IMR-90 (cell line): ENCODE measurements at regions not wholly inside any gene's neighbourhood (a gene's known extent, or its start where the extent isn't known, plus 50 kb on each side); places are given as distances from the start of the nearest gene placed in this dataset.

ENCODE experiments used
- ATAC-seq: fragments of 200-7000 bp; cut with Tn5 transposase; 2 replicates; pipeline ENCODE4 v1.9.1; 2020; ENCODE audit warnings: low read depth, mild to moderate bottlenecking, moderate library complexity
- BruUV-seq: library from RNA; stranded (reverse); fragments of 400-500 nt; replicated peaks from 2 replicates; lab custom pipeline; 2021; lab: Mats Ljungman, UMichigan
- CTCF ChIA-PET: fragments of 300-600 bp; formaldehyde crosslinking; extraction: SDS; loops from one replicate; lab custom pipeline; 2021; ENCODE audit warnings: antibody characterized with exemption; lab: Yijun Ruan, JAX
- POLR2A ChIA-PET: fragments of 300-600 bp; sonication (Branson Sonifier 250); formaldehyde crosslinking; loops from one replicate; lab custom pipeline; 2022; ENCODE audit warnings: antibody characterized with exemption; ENCODE audit not compliant: unreplicated experiment; lab: Charles Lee
- DNase-seq: peaks from one replicate; pipeline ENCODE4 v3.0.0; 2013
- H2AFZ ChIP-seq: replicated peaks from 2 replicates; pipeline ENCODE3; 2013; ENCODE audit warnings: low read length, mild to moderate bottlenecking; ENCODE audit not compliant: poor library complexity
- H2AK5ac ChIP-seq: 2 replicates; pipeline ENCODE4 v1.6.1; 2013; ENCODE audit warnings: low read depth, low read length, inconsistent platforms
- H2AK9ac ChIP-seq: replicated peaks from 2 replicates; pipeline ENCODE3; 2013; ENCODE audit warnings: mild to moderate bottlenecking, low read depth, low read length, moderate library complexity; ENCODE audit not compliant: poor library complexity
- H2BK120ac ChIP-seq: 2 replicates; pipeline ENCODE4 v1.6.1; 2013; ENCODE audit warnings: low read depth, low read length, inconsistent platforms
- H2BK15ac ChIP-seq: 3 replicates; pipeline ENCODE4 v1.6.1; 2013; ENCODE audit warnings: low read depth, low read length, inconsistent platforms
- H2BK20ac ChIP-seq: 2 replicates; pipeline ENCODE4 v1.6.1; 2013; ENCODE audit warnings: low read depth, mild to moderate bottlenecking, inconsistent platforms, low read length, moderate library complexity
- H2BK5ac ChIP-seq: 2 replicates; pipeline ENCODE4 v1.6.1; 2013; ENCODE audit warnings: mild to moderate bottlenecking, low read depth, low read length, inconsistent platforms; ENCODE audit not compliant: poor library complexity, severe bottlenecking
- H3K14ac ChIP-seq: replicated peaks from 2 replicates; pipeline ENCODE4 v1.6.1; 2013; ENCODE audit warnings: low read depth, low read length, inconsistent platforms
- H3K18ac ChIP-seq: 2 replicates; pipeline ENCODE4 v1.6.1; 2013; ENCODE audit warnings: low read depth, low read length, control low read depth
- H3K23ac ChIP-seq: 2 replicates; pipeline ENCODE4 v1.6.1; 2013; ENCODE audit warnings: low read depth, low read length, inconsistent platforms
- H3K27ac ChIP-seq: 2 replicates; pipeline ENCODE4 v1.5.1; 2013; ENCODE audit warnings: mild to moderate bottlenecking, control low read depth, low read length; ENCODE audit not compliant: insufficient read depth
- H3K27me3 ChIP-seq: 2 replicates; pipeline ENCODE4 v1.6.1; 2013; ENCODE audit warnings: low read length; ENCODE audit not compliant: control insufficient read depth, insufficient read depth
- H3K36me3 ChIP-seq: 2 replicates; pipeline ENCODE4 v1.6.1; 2013; ENCODE audit warnings: low read length, mixed read lengths; ENCODE audit not compliant: control insufficient read depth, insufficient read depth
- H3K4ac ChIP-seq: 2 replicates; pipeline ENCODE4 v1.6.1; 2013; ENCODE audit warnings: low read depth, low read length, inconsistent platforms
- H3K4me1 ChIP-seq: 2 replicates; pipeline ENCODE4 v1.6.1; 2013; ENCODE audit warnings: low read length, mixed read lengths; ENCODE audit not compliant: control insufficient read depth, insufficient read depth
- H3K4me2 ChIP-seq: 2 replicates; pipeline ENCODE4 v1.6.1; 2013; ENCODE audit warnings: low read depth, mild to moderate bottlenecking, control low read depth, low read length, moderate library complexity
- H3K4me3 ChIP-seq: 2 replicates; pipeline ENCODE4 v1.5.1; 2013; ENCODE audit warnings: low read depth, mild to moderate bottlenecking, control low read depth, low read length, moderate library complexity; ENCODE audit not compliant: insufficient read depth
- H3K56ac ChIP-seq: 2 replicates; pipeline ENCODE4 v1.6.1; 2013; ENCODE audit warnings: low read length, inconsistent platforms; ENCODE audit not compliant: insufficient read depth; ENCODE audit errors: extremely low read depth
- H3K79me1 ChIP-seq, 2 experiments: 2 replicates each; pipeline ENCODE4 v1.6.1; 2013; ENCODE audit warnings: low read length in 2 of 2, inconsistent platforms in 1 of 2, low read depth in 1 of 2
- H3K9ac ChIP-seq: 2 replicates; pipeline ENCODE4 v1.6.1; 2013; ENCODE audit warnings: low read depth, low read length, control low read depth
- H3K9me1 ChIP-seq: 2 replicates; pipeline ENCODE4 v1.6.1; 2013; ENCODE audit warnings: low read length, inconsistent platforms; ENCODE audit not compliant: insufficient read depth
- H3K9me3 ChIP-seq: 2 replicates; pipeline ENCODE4 v1.6.1; 2013; ENCODE audit warnings: low read length; ENCODE audit not compliant: control insufficient read depth, insufficient read depth
- H4K20me1 ChIP-seq: 2 replicates; pipeline ENCODE4 v1.6.1; 2013; ENCODE audit warnings: low read length, inconsistent platforms; ENCODE audit not compliant: insufficient read depth
- H4K5ac ChIP-seq: 2 replicates; pipeline ENCODE4 v1.6.1; 2013; ENCODE audit warnings: mild to moderate bottlenecking, low read depth, low read length, control low read depth
- H4K8ac ChIP-seq, 2 experiments: 2 replicates each; pipeline ENCODE4 v1.6.1; 2013; ENCODE audit warnings: low read depth in 2 of 2, low read length in 2 of 2, control low read depth in 1 of 2, inconsistent platforms in 1 of 2
- H4K91ac ChIP-seq: 2 replicates; pipeline ENCODE4 v1.6.1; 2013; ENCODE audit warnings: low read depth, low read length, inconsistent platforms; ENCODE audit not compliant: insufficient read depth
- BHLHE40 ChIP-seq: fragments of 150-350 bp; IDR thresholded peaks from 2 replicates; pipeline ENCODE4 v1.6.1; 2016; ENCODE audit warnings: mild to moderate bottlenecking, low read depth, low read length
- ELK1 ChIP-seq: fragments of 150-350 bp; IDR thresholded peaks from 2 replicates; pipeline ENCODE4 v1.6.1; 2016; ENCODE audit warnings: low read depth, mild to moderate bottlenecking, low read length, moderate library complexity, borderline replicate concordance
- FOS ChIP-seq: fragments of 150-350 bp; IDR thresholded peaks from 2 replicates; pipeline ENCODE4 v1.6.1; 2016; ENCODE audit warnings: low read depth, low read length
- MAFK ChIP-seq: IDR thresholded peaks from 2 replicates; pipeline ENCODE4 v1.6.1; 2012; ENCODE audit warnings: low read depth, low read length, improper control_type of control experiment
- MXI1 ChIP-seq: IDR thresholded peaks from 2 replicates; pipeline ENCODE4 v1.6.1; 2012; ENCODE audit warnings: low read depth, mild to moderate bottlenecking, low read length, moderate library complexity, borderline replicate concordance
- NFE2L2 ChIP-seq: fragments of 150-350 bp; IDR thresholded peaks from 2 replicates; pipeline ENCODE4 v1.6.1; 2016; ENCODE audit warnings: low read depth, mild to moderate bottlenecking, low read length
- WGBS, 2 experiments: methylation state at CpG; one replicate each; pipeline versions ENCODE4 v1.1.5 to v1.1.7; 2013; ENCODE audit warnings: missing lambda C conversion rate in 2 of 2; ENCODE audit not compliant: insufficient read length in 1 of 2; ENCODE audit errors: extremely low coverage in 2 of 2; 5-methylcytosine and 5-hydroxymethylcytosine counted together
- dilution Hi-C: fragments of 300-500 bp; cut with HindIII; formaldehyde crosslinking; loops from one replicate; pipeline ENCODE4 v1.14.3; 2018; ENCODE audit warnings: low sequenced_read_pairs; ENCODE audit not compliant: unreplicated experiment
- in situ Hi-C: fragments of 300-500 bp; cut with MboI; formaldehyde crosslinking; loops from 3 replicates; pipeline ENCODE4 v1.14.3; 2019; ENCODE audit warnings: low sequenced_read_pairs, inconsistent platforms, mixed read lengths
- intact Hi-C: fragments of 100-400 bp; cut with micrococcal nuclease; formaldehyde crosslinking; loops from 2 replicates; pipeline ENCODE4 v1.10.0; 2022

- Histone ChIP-seq H3K4ac (no peak overlapping the region), H2AFZ (peak overlapping the region; percentile 51), H3K9ac (no peak overlapping the region), H4K8ac (no peak overlapping the region), H3K56ac (no peak overlapping the region), H3K18ac (no peak overlapping the region), H2BK120ac (no peak overlapping the region), H3K4me2 (no peak overlapping the region), H2AK5ac (no peak overlapping the region), H3K79me1 (no peaks in the 10 kb centered on the region), H3K36me3 (no peaks in the 10 kb centered on the region), H4K20me1 (no peaks in the 10 kb centered on the region), H3K4me1 (no peaks in the 10 kb centered on the region; the same call in 1 of the 2 replicates), H3K9me1 (no peaks in the 10 kb centered on the region), H3K23ac (no peak overlapping the region), H4K91ac (no peak overlapping the region), H2BK5ac (no peak overlapping the region), H2BK20ac (no peak overlapping the region), H3K27ac (no peak overlapping the region), H3K14ac (no peak overlapping the region), H2AK9ac (no peak overlapping the region), H3K9me3 (peaks cover 6% of the 10 kb centered on the region), H2BK15ac (no peak overlapping the region), H3K4me3 (no peak overlapping the region), H3K27me3 (peaks cover 20% of the 10 kb centered on the region), H4K5ac (no peak overlapping the region)
- CTCF ChIA-PET = no interaction called here
- intact Hi-C loops = no loop called here
- POLR2A ChIA-PET = no interaction called here
- WGBS, 2 experiments = no CpG with 5 or more reads among the region's 6 CpGs
- TF ChIP-seq ELK1 (no peak), MXI1 (no peak), FOS (no peak), NFE2L2 (no peak), BHLHE40 (no peak), MAFK (no peak)
- dilution Hi-C loops = no loop called here
- in situ Hi-C loops = no loop called here
- no TSS peak for BruUV-seq
- DNase-seq = no peak
- no peak for ATAC-seq
These were observed 121.2 kb downstream of the CRYAA start for GRCh38 chr21:43289966-43290365.
